ENCODE measurements at regions not wholly inside any gene's neighbourhood (a gene's known extent, or its start where the extent isn't known, plus 50 kb on each side); places are given as distances from the start of the nearest gene placed in this dataset.
"Not testable (repeated sequence)": the region's sequence is repeated elsewhere in the genome, so short reads cannot be mapped to it uniquely, and the experiment has no call there.

DNA sequence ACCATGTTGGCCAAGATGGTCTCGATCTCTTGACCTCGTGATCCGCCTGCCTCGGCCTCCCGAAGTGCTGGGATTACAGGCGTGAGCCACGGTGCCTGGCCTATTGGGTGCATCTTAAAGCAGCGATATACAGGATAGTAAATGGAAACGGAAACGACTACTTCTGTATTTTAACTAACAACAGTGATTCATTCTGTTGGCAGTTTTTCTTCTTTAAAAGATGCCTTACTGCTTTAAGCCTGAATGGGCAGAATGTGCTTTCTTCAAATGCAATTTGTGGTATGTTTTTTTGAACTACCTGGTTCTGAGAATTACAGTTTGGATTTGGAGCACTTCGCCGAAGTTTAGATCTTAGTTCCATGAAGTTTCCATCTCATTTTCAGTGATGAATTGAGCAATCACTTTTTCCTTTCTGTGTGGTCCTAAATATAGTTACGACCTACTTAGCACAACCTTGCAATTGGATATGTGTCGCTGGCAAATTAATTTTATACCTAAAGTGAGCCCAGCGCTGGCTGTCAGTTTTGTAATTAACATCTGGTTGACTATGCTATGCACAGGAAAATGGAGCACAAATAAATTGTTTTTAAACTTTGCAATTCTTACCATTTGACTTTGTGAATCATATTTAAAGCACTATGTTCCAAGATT, 53.6 kb upstream of the EIF5 start:
- peak overlapping the region; percentile 20 for H3K4me3 ChIP-seq
- TF ChIP-seq, protein P1, sequence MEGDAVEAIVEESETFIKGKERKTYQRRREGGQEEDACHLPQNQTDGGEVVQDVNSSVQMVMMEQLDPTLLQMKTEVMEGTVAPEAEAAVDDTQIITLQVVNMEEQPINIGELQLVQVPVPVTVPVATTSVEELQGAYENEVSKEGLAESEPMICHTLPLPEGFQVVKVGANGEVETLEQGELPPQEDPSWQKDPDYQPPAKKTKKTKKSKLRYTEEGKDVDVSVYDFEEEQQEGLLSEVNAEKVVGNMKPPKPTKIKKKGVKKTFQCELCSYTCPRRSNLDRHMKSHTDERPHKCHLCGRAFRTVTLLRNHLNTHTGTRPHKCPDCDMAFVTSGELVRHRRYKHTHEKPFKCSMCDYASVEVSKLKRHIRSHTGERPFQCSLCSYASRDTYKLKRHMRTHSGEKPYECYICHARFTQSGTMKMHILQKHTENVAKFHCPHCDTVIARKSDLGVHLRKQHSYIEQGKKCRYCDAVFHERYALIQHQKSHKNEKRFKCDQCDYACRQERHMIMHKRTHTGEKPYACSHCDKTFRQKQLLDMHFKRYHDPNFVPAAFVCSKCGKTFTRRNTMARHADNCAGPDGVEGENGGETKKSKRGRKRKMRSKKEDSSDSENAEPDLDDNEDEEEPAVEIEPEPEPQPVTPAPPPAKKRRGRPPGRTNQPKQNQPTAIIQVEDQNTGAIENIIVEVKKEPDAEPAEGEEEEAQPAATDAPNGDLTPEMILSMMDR (IDR thresholded peaks at IDR 0.05), result no peak
- no peaks in the 10 kb centered on the region for H3K36me3 ChIP-seq (ENCODE audit: insufficient read depth in 1 of 2, low read depth in 1 of 2)
- H3K9me3 ChIP-seq, result no peaks in the 10 kb centered on the region
- intact Hi-C loops (cut with DNase I), result loop anchor here in 1 of 2 donors (5.0 kb wide), 1 partner anchor 83 kb away; no protein-coding TSS in a partner anchor
- ATAC-seq (peak; percentile 50 to 90 (median 80)), DNase-seq (no peak)
- WGBS, 3 donors, result 20 to 41% (median 27%) methylated on average over 15 of the region's 15 CpGs
- H3K4me1 ChIP-seq, result peaks cover 18% of the 10 kb centered on the region
- peak overlapping the region; percentile 68 for H3K27ac ChIP-seq
- peaks cover 0 to 33% (median 2%) of the 10 kb centered on the region in 3 donors for H3K27me3 ChIP-seq (ENCODE audit: insufficient read depth in 3 of 3, low read length in 2 of 3)

DNA sequence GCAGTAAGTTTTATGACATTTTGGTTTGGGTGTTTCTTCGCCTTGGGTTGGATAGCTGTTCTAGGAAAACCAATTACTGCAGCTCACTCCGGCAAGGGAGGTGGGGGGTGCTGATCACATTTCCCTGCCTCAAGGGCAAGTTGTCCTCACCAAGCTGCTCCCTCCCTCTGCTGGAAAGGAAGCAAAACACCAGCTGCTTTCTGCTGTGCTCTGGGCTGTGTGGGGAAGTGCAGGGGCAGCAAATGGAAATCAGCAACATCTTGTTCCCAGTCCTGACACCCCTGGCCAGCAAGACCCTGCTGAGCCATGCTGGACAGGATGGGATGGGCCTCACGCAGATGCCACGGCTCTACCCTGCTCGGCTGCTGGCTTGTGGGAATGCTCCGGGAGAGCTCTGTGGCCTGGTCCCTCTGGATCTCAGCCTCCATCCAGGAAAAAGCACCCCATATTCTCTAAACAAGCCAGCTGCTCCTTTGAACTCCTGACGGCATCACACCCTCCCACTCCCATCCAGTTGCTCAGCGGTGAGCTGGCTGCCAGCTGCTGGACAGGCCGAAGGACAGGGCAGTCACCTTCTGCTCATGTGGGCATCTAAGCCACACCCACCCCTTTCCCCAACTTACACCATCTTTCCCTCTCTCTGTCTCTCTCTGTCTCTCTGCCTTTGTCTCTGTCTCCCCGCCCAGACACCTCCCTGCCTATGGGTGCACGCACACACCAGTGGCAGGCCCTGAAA, 52.4 kb upstream of the EIF5 start:
- Histone ChIP-seq H3K4me1 (peaks cover 18% of the 10 kb centered on the region), H3K4me3 (no peak overlapping the region), H3K27ac (peak overlapping the region; percentile 28), H3K9me3 (no peaks in the 10 kb centered on the region), H3K36me3 (ENCODE audit: insufficient read depth in 1 of 2, low read depth in 1 of 2) (no peaks in the 10 kb centered on the region), H3K27me3 (ENCODE audit: insufficient read depth in 3 of 3, low read length in 2 of 3) (peaks cover 0 to 20% (median 0%) of the 10 kb centered on the region in 3 donors)
- intact Hi-C loops (cut with DNase I), result loop anchor here in 1 of 2 donors (5.0 kb wide), 1 partner anchor 84 kb away; no protein-coding TSS in a partner anchor
- 28 to 57% (median 37%) methylated on average over 11 of the region's 11 CpGs for WGBS, 3 donors
- TF ChIP-seq, protein P1 (IDR thresholded peaks at IDR 0.05), result peak; percentile 29
- ATAC-seq (peak; percentile 79 to 86 (median 83)), DNase-seq (peak in 1 of 2 donors; percentile 31)

DNA sequence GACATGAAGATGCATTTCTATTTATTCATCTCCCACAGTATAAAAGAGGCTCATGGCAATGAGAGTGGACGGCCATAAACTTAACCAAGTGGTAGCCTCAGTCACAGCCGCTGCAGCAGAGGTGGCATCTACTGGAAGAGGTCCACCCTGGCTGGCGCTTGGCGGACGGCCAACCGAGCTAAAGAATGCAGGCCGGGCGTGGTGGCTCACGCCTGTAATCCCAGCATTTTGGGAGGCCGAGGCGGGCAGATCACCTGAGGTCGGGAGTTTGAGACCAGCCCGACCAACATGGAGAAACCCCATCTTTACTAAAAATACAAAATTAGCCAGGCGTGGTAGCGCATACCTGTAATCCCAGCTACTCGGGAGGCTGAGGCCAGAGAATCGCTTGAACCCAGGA, 51.7 kb upstream of the EIF5 start:
- Histone ChIP-seq H3K27me3 (ENCODE audit: insufficient read depth in 3 of 3, low read length in 2 of 3) (peaks cover 0 to 15% (median 0%) of the 10 kb centered on the region in 3 donors), H3K4me1 (peaks cover 18% of the 10 kb centered on the region)
- not testable (repeated sequence) for H3K27ac ChIP-seq; H3K9me3 ChIP-seq; DNase-seq; H3K4me3 ChIP-seq; ATAC-seq; H3K36me3 ChIP-seq (ENCODE audit: insufficient read depth in 1 of 2, low read depth in 1 of 2)
- intact Hi-C loops (cut with DNase I), result loop anchor here in 1 of 2 donors (5.0 kb wide), 1 partner anchor 85 kb away; no protein-coding TSS in a partner anchor
- WGBS, 3 donors, result 77 to 90% (median 83%) methylated on average over 17 of the region's 17 CpGs

DNA sequence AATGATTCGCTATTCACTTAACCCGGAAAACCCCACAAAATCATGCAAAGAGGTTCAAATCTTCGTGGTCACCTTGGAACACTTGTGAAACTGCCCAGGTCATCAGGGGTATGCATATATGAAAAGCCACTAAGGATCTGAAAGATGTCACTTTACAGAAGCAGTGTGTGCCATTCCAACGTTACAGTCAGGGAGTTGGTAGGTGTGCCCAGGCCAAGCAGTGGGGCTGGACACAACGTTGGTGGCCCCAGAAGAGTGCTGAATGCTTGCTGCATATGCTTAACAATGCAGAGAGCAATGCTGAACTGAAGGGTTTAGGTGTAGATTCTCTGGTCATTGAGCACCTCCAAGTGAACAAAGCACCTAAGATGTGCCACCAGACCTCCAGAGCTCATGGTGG, 51.1 kb upstream of the EIF5 start:
- DNase-seq (no peak), ATAC-seq (no peak)
- no peaks in the 10 kb centered on the region for H3K36me3 ChIP-seq (ENCODE audit: insufficient read depth in 1 of 2, low read depth in 1 of 2)
- peaks cover 0 to 9% (median 0%) of the 10 kb centered on the region in 3 donors for H3K27me3 ChIP-seq (ENCODE audit: insufficient read depth in 3 of 3, low read length in 2 of 3)
- 74 to 82% (median 75%) methylated on average over 5 of the region's 5 CpGs for WGBS, 3 donors
- intact Hi-C loops (cut with DNase I), result loop anchor here in 1 of 2 donors (5.0 kb wide), 1 partner anchor 86 kb away; no protein-coding TSS in a partner anchor
- TF ChIP-seq, protein P1 (IDR thresholded peaks at IDR 0.05), result no peak
- H3K27ac ChIP-seq, result no peak overlapping the region
- no peaks in the 10 kb centered on the region for H3K9me3 ChIP-seq
- no peak overlapping the region for H3K4me3 ChIP-seq
- H3K4me1 ChIP-seq, result peaks cover 18% of the 10 kb centered on the region

DNA sequence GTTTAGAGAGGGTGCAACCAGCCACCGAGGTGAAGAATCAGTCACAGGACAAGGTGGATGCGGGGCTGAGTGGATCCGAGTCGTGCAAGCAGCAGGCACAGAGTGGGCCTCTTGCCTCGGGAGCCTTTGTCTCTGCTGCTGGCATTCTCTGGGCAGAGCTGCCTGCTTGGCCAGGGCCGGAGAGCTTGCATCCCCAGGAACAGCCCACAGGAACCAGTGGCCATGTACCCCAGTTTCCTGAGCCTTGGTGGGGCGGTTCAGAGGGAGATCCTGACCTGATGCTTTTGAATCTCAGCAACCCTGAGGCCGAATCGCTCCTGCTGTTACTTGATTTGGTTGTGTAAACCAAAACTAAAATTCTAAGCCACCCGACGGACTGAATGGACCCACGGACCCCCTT, 50.1 kb upstream of the EIF5 start:
- no peaks in the 10 kb centered on the region for H3K27me3 ChIP-seq (ENCODE audit: insufficient read depth in 3 of 3, low read length in 2 of 3)
- 81 to 82% (median 81%) methylated on average over 12 of the region's 12 CpGs for WGBS, 3 donors
- intact Hi-C loops (cut with DNase I), result loop anchor here in 1 of 2 donors (5.0 kb wide), 1 partner anchor 87 kb away; no protein-coding TSS in a partner anchor

More for the DNA sequence above, 50.1 kb upstream of the EIF5 start:
- Histone ChIP-seq H3K4me1 (peaks cover 15% of the 10 kb centered on the region), H3K4me3 (no peak overlapping the region), H3K27ac (no peak overlapping the region), H3K9me3 (no peaks in the 10 kb centered on the region), H3K36me3 (ENCODE audit: insufficient read depth in 1 of 2, low read depth in 1 of 2) (no peaks in the 10 kb centered on the region)
- TF ChIP-seq, protein P1 (IDR thresholded peaks at IDR 0.05), result no peak
- DNase-seq, result no peak
- ATAC-seq, result no peak

Measured in psoas muscle (tissue), 7 donors.